ENCODE measurements at regions not wholly inside any gene's neighbourhood (a gene's known extent, or its start where the extent isn't known, plus 50 kb on each side); places are given as distances from the start of the nearest gene placed in this dataset.

GRCh38 chr18:40558706-40559392 is 1396.2 kb upstream of the PIK3C3 start:
- no peak for DNase-seq (ENCODE audit: low spot score)

GRCh38 chr18:40555914-40556313 is 1399.1 kb upstream of the PIK3C3 start:
- DNase-seq (ENCODE audit: low spot score), result no peak

- DNase-seq (ENCODE audit: low spot score), result no peak
Measured at GRCh38 chr18:40553029-40553428, 1402.0 kb upstream of the PIK3C3 start.

- no peak for DNase-seq (ENCODE audit: low spot score)
Measured at GRCh38 chr18:40546875-40547274, 1408.2 kb upstream of the PIK3C3 start.

GRCh38 chr18:40534723-40535122 is 1420.3 kb upstream of the PIK3C3 start:
- DNase-seq (ENCODE audit: low spot score), result no peak

GRCh38 chr18:40532046-40532445 is 1423.0 kb upstream of the PIK3C3 start:
- no peak for DNase-seq (ENCODE audit: low spot score)

GRCh38 chr18:40531051-40531450 is 1424.0 kb upstream of the PIK3C3 start:
- DNase-seq (ENCODE audit: low spot score), result no peak

GRCh38 chr18:40529478-40529877 is 1425.6 kb upstream of the PIK3C3 start:
- DNase-seq (ENCODE audit: low spot score), result no peak

- DNase-seq (ENCODE audit: low spot score), result no peak
Measured at GRCh38 chr18:40524881-40525280, 1430.2 kb upstream of the PIK3C3 start.

GRCh38 chr18:40523287-40523686 is 1431.7 kb upstream of the PIK3C3 start:
- DNase-seq (ENCODE audit: low spot score), result no peak

- DNase-seq (ENCODE audit: low spot score), result no peak
Measured at GRCh38 chr18:40501026-40501425, 1454.0 kb upstream of the PIK3C3 start.

GRCh38 chr18:40494603-40495002 is 1460.4 kb upstream of the PIK3C3 start:
- no peak for DNase-seq (ENCODE audit: low spot score)

GRCh38 chr18:40493316-40493715 is 1461.7 kb upstream of the PIK3C3 start:
- no peak for DNase-seq (ENCODE audit: low spot score)

- DNase-seq (ENCODE audit: low spot score), result no peak
Measured at GRCh38 chr18:40489301-40489700, 1465.7 kb upstream of the PIK3C3 start.

GRCh38 chr18:40485318-40485717 is 1469.7 kb upstream of the PIK3C3 start:
- no peak for DNase-seq (ENCODE audit: low spot score)

GRCh38 chr18:40473221-40474029 is 1481.6 kb upstream of the PIK3C3 start:
- DNase-seq (ENCODE audit: low spot score), result no peak

- DNase-seq (ENCODE audit: low spot score), result no peak
Measured at GRCh38 chr18:40470723-40471122, 1484.3 kb upstream of the PIK3C3 start.

- no peak for DNase-seq (ENCODE audit: low spot score)
Measured at GRCh38 chr18:40469851-40470250, 1485.2 kb upstream of the PIK3C3 start.

- no peak for DNase-seq (ENCODE audit: low spot score)
Measured at GRCh38 chr18:40469316-40469715, 1485.7 kb upstream of the PIK3C3 start.

- DNase-seq (ENCODE audit: low spot score), result no peak
Measured at GRCh38 chr18:40464032-40464431, 1491.0 kb upstream of the PIK3C3 start.

GRCh38 chr18:40453903-40454302 is 1501.1 kb upstream of the PIK3C3 start:
- no peak for DNase-seq (ENCODE audit: low spot score)

GRCh38 chr18:40452599-40452998 is 1502.4 kb upstream of the PIK3C3 start:
- DNase-seq (ENCODE audit: low spot score), result no peak

- no peak for DNase-seq (ENCODE audit: low spot score)
Measured at GRCh38 chr18:40450751-40451150, 1504.3 kb upstream of the PIK3C3 start.

- no peak for DNase-seq (ENCODE audit: low spot score)
Measured at GRCh38 chr18:40447820-40448219, 1507.2 kb upstream of the PIK3C3 start.

Measured in CD4-positive, alpha-beta T cell treated with Interleukin-15 for 4 hours (primary cell).